Esophagus squamous epithelium (tissue), 5 donors: ENCODE measurements at regions not wholly inside any gene's neighbourhood (a gene's known extent, or its start where the extent isn't known, plus 50 kb on each side); places are given as distances from the start of the nearest gene placed in this dataset.

Experiments used
- DNase-seq: peaks from one replicate; lab custom pipeline; 2025; lab: John Stamatoyannopoulos, UW
- H3K27ac ChIP-seq, 4 donors: fragments of 200-600 bp; sonication (generic); one replicate each; pipeline ENCODE4 v1.5.1; 2016 to 2019; ENCODE audit warnings: mild to moderate bottlenecking in 1 of 4
- H3K27me3 ChIP-seq, 4 donors: fragments of 200-600 bp; sonication (generic); 1 replicate in 3 of 4; 2 replicates in 1 of 4; pipeline versions ENCODE4 v1.5.1 to v1.6.0; 2017 to 2021; ENCODE audit warnings: antibody characterized with exemption in 1 of 4
- H3K36me3 ChIP-seq, 3 donors: fragments of 200-600 bp; sonication (generic); one replicate each; pipeline ENCODE4 v1.5.1; 2016 to 2019
- H3K4me1 ChIP-seq, 3 donors: fragments of 200-600 bp; sonication (generic); one replicate each; pipeline ENCODE4 v1.5.1; 2017 to 2019
- H3K4me3 ChIP-seq, 4 donors: fragments of 200-600 bp; sonication (generic); 1 replicate in 3 of 4; 2 replicates in 1 of 4; pipeline ENCODE4 v1.5.1; 2016 to 2019; ENCODE audit warnings: mild to moderate bottlenecking in 2 of 4, moderate library complexity in 1 of 4
- H3K9me3 ChIP-seq, 3 donors: fragments of 200-600 bp; sonication (generic); one replicate each; pipeline ENCODE4 v1.5.1; 2016 to 2019
- CTCF ChIP-seq, 6 experiments: fragments of 450-650 bp in 4 of 6; fragments of 200-600 bp in 2 of 6; sonication (generic) in 2 of 6; IDR thresholded peaks; one replicate each; pipeline ENCODE4 v1.5.1; 2016 to 2019; ENCODE audit warnings: antibody characterized with exemption in 6 of 6, mild to moderate bottlenecking in 4 of 6, moderate library complexity in 4 of 6
- POLR2A ChIP-seq, 4 donors: fragments of 450-650 bp; IDR thresholded peaks; one replicate each; pipeline ENCODE4 v1.6.1; 2017; ENCODE audit warnings: antibody characterized with exemption in 4 of 4, mild to moderate bottlenecking in 4 of 4, moderate library complexity in 3 of 4
- WGBS, 2 donors: methylation state at CpG; one replicate each; pipeline ENCODE4 v1.1.5; 2018; 5-methylcytosine and 5-hydroxymethylcytosine counted together
- intact Hi-C: fragments of 100-400 bp; cut with DNase I; formaldehyde crosslinking; loops from one replicate; pipeline ENCODE4 v1.15.0; 2022
- donor health status: DM: yes; HTN: yes; CAD: no.

DNA sequence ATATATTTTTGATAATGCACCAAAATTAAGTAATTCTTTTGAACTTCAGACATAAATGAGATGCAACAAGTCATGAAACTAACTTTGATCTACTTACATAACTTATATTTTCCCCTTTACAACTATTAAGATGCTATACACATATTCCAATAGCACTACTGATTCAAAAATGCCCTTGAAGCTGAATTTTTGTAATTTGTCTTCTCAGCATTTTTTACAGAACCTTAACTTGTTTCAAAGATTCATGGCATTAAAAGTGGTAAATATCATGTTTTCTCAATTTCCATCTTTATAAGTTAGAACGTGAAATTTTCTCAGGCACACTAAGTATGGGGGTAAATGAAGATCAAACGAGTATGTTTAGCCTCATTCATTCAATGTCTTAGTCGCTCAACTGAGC lies 460.0 kb upstream of the FAM241A start:
- no peak for DNase-seq
- H3K4me3 ChIP-seq = no peak overlapping the region
- H3K4me1 ChIP-seq = peaks cover 0 to 9% (median 0%) of the 10 kb centered on the region in 3 donors
- H3K36me3 ChIP-seq = no peaks in the 10 kb centered on the region
- 81 to 82% methylated on average over 3 of the region's 3 CpGs for WGBS, 2 donors
- TF ChIP-seq POLR2A (IDR thresholded peaks at IDR 0.05) (no peak), CTCF (IDR thresholded peaks at IDR 0.05) (no peak)
- H3K27me3 ChIP-seq = no peaks in the 10 kb centered on the region
- no peak overlapping the region for H3K27ac ChIP-seq
- intact Hi-C loops = no loop called here
- H3K9me3 ChIP-seq = no peaks in the 10 kb centered on the region

- no peaks in the 10 kb centered on the region for H3K36me3 ChIP-seq
- no peaks in the 10 kb centered on the region for H3K27me3 ChIP-seq
- no peak overlapping the region for H3K27ac ChIP-seq
- H3K9me3 ChIP-seq = no peaks in the 10 kb centered on the region
- no peak overlapping the region for H3K4me3 ChIP-seq
- DNase-seq = no peak
- intact Hi-C loops = no loop called here
- TF ChIP-seq POLR2A (IDR thresholded peaks at IDR 0.05) (no peak), CTCF (IDR thresholded peaks at IDR 0.05) (no peak)
- peaks cover 0 to 9% (median 0%) of the 10 kb centered on the region in 3 donors for H3K4me1 ChIP-seq
Measured at GRCh38 chr4:111689214-111689613, 456.0 kb upstream of the FAM241A start.

DNA sequence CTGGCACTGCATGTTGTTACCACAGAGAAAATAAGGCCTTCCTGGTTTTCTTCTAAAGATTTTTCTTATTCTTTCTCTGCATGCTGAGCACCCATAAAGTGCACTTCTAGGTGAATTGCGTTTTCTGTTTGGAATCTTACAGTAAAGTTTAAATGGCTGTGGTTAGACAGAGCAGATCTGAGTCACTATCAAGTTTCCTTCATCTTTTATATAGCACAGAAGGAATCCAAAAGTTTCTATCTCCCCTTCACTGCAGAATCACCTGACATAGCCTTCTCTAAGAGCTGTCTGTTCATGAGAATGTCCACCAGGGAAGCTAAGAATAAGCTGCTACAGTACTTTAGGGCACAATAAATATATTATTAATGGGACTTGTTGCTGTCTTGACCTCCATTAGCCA lies 455.5 kb upstream of the FAM241A start:
- H3K9me3 ChIP-seq = no peaks in the 10 kb centered on the region
- TF ChIP-seq POLR2A (IDR thresholded peaks at IDR 0.05) (no peak), CTCF (IDR thresholded peaks at IDR 0.05) (no peak)
- H3K36me3 ChIP-seq = no peaks in the 10 kb centered on the region
- WGBS, 2 donors = 10 to 13% methylated on average over 1 of the region's 1 CpG
- H3K4me3 ChIP-seq = no peak overlapping the region
- H3K4me1 ChIP-seq = peaks cover 0 to 9% (median 0%) of the 10 kb centered on the region in 3 donors
- intact Hi-C loops = no loop called here
- H3K27me3 ChIP-seq = no peaks in the 10 kb centered on the region
- H3K27ac ChIP-seq = no peak overlapping the region
- no peak for DNase-seq

- Histone ChIP-seq H3K27ac (no peak overlapping the region), H3K4me1 (peaks cover 0 to 9% (median 0%) of the 10 kb centered on the region in 3 donors), H3K4me3 (no peak overlapping the region), H3K36me3 (no peaks in the 10 kb centered on the region), H3K9me3 (no peaks in the 10 kb centered on the region), H3K27me3 (no peaks in the 10 kb centered on the region)
- WGBS, 2 donors = 49 to 62% methylated on average over 2 of the region's 2 CpGs
- TF ChIP-seq CTCF (IDR thresholded peaks at IDR 0.05) = no peak
- DNase-seq = no peak
- intact Hi-C loops = no loop called here
Measured at GRCh38 chr4:111693758-111694157, 451.5 kb upstream of the FAM241A start.

- 95 to 100% methylated on average over 2 of the region's 2 CpGs for WGBS, 2 donors
- Histone ChIP-seq H3K4me1 (no peaks in the 10 kb centered on the region), H3K27me3 (no peaks in the 10 kb centered on the region), H3K4me3 (no peak overlapping the region), H3K27ac (no peak overlapping the region), H3K36me3 (no peaks in the 10 kb centered on the region), H3K9me3 (no peaks in the 10 kb centered on the region)
- TF ChIP-seq POLR2A (IDR thresholded peaks at IDR 0.05) (no peak), CTCF (IDR thresholded peaks at IDR 0.05) (no peak)
- intact Hi-C loops = no loop called here
- DNase-seq = no peak
Measured at GRCh38 chr4:111695677-111696076, 449.6 kb upstream of the FAM241A start.
